ENCODE measurements at regions not wholly inside any gene's neighbourhood (a gene's known extent, or its start where the extent isn't known, plus 50 kb on each side); places are given as distances from the start of the nearest gene placed in this dataset.

DNA sequence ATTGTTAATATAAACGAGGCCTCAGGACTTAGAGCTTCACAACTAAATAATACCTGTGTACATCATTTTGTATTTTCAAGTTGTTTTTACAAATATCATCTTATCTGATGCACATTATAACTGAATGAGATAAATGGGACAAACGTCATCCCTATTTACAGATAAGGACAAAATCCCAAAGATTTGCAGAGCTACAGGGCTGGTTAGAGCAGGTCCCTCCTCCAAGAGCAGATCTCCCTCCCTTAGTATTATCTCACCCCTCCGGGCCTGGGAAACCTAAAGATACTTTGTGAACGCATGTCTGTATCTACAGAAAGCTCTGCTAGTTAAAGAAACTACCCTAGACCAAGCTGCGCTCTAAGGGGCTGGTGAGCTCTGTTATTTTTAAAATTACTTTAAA, 130.4 kb upstream of the PROKR2 start:
- DNase-seq (ENCODE audit: low read depth, low spot score) (no peak), FAIRE-seq (no peak)
- Histone ChIP-seq H3K4me3 (ENCODE audit: control insufficient read depth in 2 of 3, extremely low read depth in 1 of 3, insufficient read depth in 2 of 3, low read depth in 1 of 3, low read length in 3 of 3) (no peak overlapping the region), H3K27ac (ENCODE audit: control insufficient read depth, insufficient read depth, low read length) (no peak overlapping the region), H3K79me2 (ENCODE audit: control insufficient read depth, insufficient read depth, low read length) (no peaks in the 10 kb centered on the region), H3K36me3 (ENCODE audit: control insufficient read depth in 2 of 2, extremely low read depth in 1 of 2, insufficient read depth in 2 of 2, low read length in 2 of 2) (no peaks in the 10 kb centered on the region), H3K4me2 (ENCODE audit: control insufficient read depth, extremely low read depth, insufficient read depth, low read depth, low read length) (no peak overlapping the region), H3K9me1 (ENCODE audit: control insufficient read depth, extremely low read depth, insufficient read depth, low read length) (no peaks in the 10 kb centered on the region), H3K9ac (ENCODE audit: control insufficient read depth, extremely low read depth, insufficient read depth, low read length) (no peak overlapping the region), H3K9me3 (ENCODE audit: control insufficient read depth, low read depth, low read length) (no peaks in the 10 kb centered on the region), H4K20me1 (ENCODE audit: control insufficient read depth, extremely low read depth, insufficient read depth, low read length) (no peaks in the 10 kb centered on the region), H3K27me3 (ENCODE audit: control insufficient read depth, extremely low read depth, insufficient read depth, low read length) (no peaks in the 10 kb centered on the region), H3K4me1 (ENCODE audit: control insufficient read depth, extremely low read depth, insufficient read depth, low read length) (no peaks in the 10 kb centered on the region), H2AFZ (ENCODE audit: control insufficient read depth, low read length) (no peak overlapping the region)
- dilution Hi-C loops (cut with MboI; ENCODE audit: extremely low pct_ligation_motif_present, low sequenced_read_pairs), result no loop called here
- TF ChIP-seq, protein P1, sequence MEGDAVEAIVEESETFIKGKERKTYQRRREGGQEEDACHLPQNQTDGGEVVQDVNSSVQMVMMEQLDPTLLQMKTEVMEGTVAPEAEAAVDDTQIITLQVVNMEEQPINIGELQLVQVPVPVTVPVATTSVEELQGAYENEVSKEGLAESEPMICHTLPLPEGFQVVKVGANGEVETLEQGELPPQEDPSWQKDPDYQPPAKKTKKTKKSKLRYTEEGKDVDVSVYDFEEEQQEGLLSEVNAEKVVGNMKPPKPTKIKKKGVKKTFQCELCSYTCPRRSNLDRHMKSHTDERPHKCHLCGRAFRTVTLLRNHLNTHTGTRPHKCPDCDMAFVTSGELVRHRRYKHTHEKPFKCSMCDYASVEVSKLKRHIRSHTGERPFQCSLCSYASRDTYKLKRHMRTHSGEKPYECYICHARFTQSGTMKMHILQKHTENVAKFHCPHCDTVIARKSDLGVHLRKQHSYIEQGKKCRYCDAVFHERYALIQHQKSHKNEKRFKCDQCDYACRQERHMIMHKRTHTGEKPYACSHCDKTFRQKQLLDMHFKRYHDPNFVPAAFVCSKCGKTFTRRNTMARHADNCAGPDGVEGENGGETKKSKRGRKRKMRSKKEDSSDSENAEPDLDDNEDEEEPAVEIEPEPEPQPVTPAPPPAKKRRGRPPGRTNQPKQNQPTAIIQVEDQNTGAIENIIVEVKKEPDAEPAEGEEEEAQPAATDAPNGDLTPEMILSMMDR (optimal IDR thresholded peaks at IDR 0.05 in 1 of 3, IDR thresholded peaks at IDR 0.05 in 1 of 3, conservative IDR thresholded peaks at IDR 0.05 in 1 of 3; ENCODE audit: extremely low read depth in 1 of 3, insufficient read depth in 2 of 3, low read length in 3 of 3), result no peak
- TF ChIP-seq EZH2 (IDR thresholded peaks at IDR 0.05; ENCODE audit: low read length), result no peak

DNA sequence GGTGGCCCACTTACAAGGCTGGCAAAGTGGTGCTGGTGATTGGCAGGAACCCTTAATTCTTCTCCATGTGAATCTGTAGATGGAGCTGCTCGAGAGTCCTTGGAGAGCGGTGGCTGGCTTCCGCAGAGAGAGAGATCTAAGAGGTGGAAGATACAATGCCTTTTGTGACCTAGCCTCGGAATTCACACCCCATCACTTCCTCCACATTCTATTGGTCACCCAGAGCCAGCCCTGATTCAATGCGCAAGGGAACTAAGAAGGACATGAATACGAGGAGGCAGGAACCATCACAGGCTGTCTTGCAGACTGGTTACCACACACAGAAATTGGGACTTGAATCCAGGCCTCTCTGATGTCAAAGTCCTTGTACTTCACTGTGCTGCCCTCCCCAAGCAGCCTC, 128.9 kb upstream of the PROKR2 start:
- H3K27ac ChIP-seq (ENCODE audit: control insufficient read depth, insufficient read depth, low read length), result no peak overlapping the region
- no peak for FAIRE-seq
- H3K36me3 ChIP-seq (ENCODE audit: control insufficient read depth in 2 of 2, extremely low read depth in 1 of 2, insufficient read depth in 2 of 2, low read length in 2 of 2), result no peaks in the 10 kb centered on the region
- H3K9me3 ChIP-seq (ENCODE audit: control insufficient read depth, low read depth, low read length), result no peaks in the 10 kb centered on the region
- no peak overlapping the region for H3K4me3 ChIP-seq (ENCODE audit: control insufficient read depth in 2 of 3, extremely low read depth in 1 of 3, insufficient read depth in 2 of 3, low read depth in 1 of 3, low read length in 3 of 3)
- no peak overlapping the region for H3K9ac ChIP-seq (ENCODE audit: control insufficient read depth, extremely low read depth, insufficient read depth, low read length)
- H3K27me3 ChIP-seq (ENCODE audit: control insufficient read depth, extremely low read depth, insufficient read depth, low read length), result no peaks in the 10 kb centered on the region
- H3K4me1 ChIP-seq (ENCODE audit: control insufficient read depth, extremely low read depth, insufficient read depth, low read length), result no peaks in the 10 kb centered on the region
- no peak for TF ChIP-seq EZH2 (IDR thresholded peaks at IDR 0.05; ENCODE audit: low read length)
- TF ChIP-seq, protein P1 (optimal IDR thresholded peaks at IDR 0.05 in 1 of 3, IDR thresholded peaks at IDR 0.05 in 1 of 3, conservative IDR thresholded peaks at IDR 0.05 in 1 of 3; ENCODE audit: extremely low read depth in 1 of 3, insufficient read depth in 2 of 3, low read length in 3 of 3), result no peak
- no peaks in the 10 kb centered on the region for H3K9me1 ChIP-seq (ENCODE audit: control insufficient read depth, extremely low read depth, insufficient read depth, low read length)
- no peak overlapping the region for H2AFZ ChIP-seq (ENCODE audit: control insufficient read depth, low read length)
- DNase-seq (ENCODE audit: low read depth, low spot score), result no peak
- H3K4me2 ChIP-seq (ENCODE audit: control insufficient read depth, extremely low read depth, insufficient read depth, low read depth, low read length), result no peak overlapping the region
- H3K79me2 ChIP-seq (ENCODE audit: control insufficient read depth, insufficient read depth, low read length), result no peaks in the 10 kb centered on the region
- dilution Hi-C loops (cut with MboI; ENCODE audit: extremely low pct_ligation_motif_present, low sequenced_read_pairs), result no loop called here
- H4K20me1 ChIP-seq (ENCODE audit: control insufficient read depth, extremely low read depth, insufficient read depth, low read length), result no peaks in the 10 kb centered on the region

Data from keratinocyte (primary cell).